AG04450 (cell line): ENCODE measurements at regions not wholly inside any gene's neighbourhood (a gene's known extent, or its start where the extent isn't known, plus 50 kb on each side); places are given as distances from the start of the nearest gene placed in this dataset.

Experiments
- CTCF ChIA-PET: fragments of 300-600, 350-600 bp; formaldehyde crosslinking; extraction: SDS; loops from one replicate; lab custom pipeline; 2022; ENCODE audit warnings: antibody characterized with exemption, inconsistent platforms; lab: Charles Lee
- POLR2A ChIA-PET: fragments of 350-600 bp; formaldehyde crosslinking; extraction: SDS; loops from one replicate; lab custom pipeline; 2021; ENCODE audit warnings: antibody characterized with exemption, inconsistent platforms; lab: Yijun Ruan, JAX
- DNase-seq: peaks from one replicate; pipeline ENCODE4 v3.0.0-alpha.2; 2011; ENCODE audit warnings: low read depth, low spot score
- H3K27ac ChIP-seq: one replicate; pipeline ENCODE4 v1.5.1; 2012; ENCODE audit warnings: low read depth, low read length, control low read depth
- H3K27me3 ChIP-seq: one replicate; pipeline ENCODE4 v1.6.0; 2012; ENCODE audit warnings: low read length; ENCODE audit not compliant: control insufficient read depth, insufficient read depth
- H3K4me3 ChIP-seq: 2 replicates; pipeline ENCODE4 v1.5.1; 2011; ENCODE audit warnings: mild to moderate bottlenecking, low read depth, low read length, control low read depth
- H3K9me3 ChIP-seq: 2 replicates; pipeline ENCODE4 v1.5.1; 2012; ENCODE audit warnings: low read length; ENCODE audit not compliant: control insufficient read depth, insufficient read depth
- TF ChIP-seq, protein P1 (sequence below): IDR thresholded peaks from 2 replicates; pipeline ENCODE4 v1.5.1; 2011; ENCODE audit warnings: low read depth, low read length, control low read depth, inconsistent platforms

DNA sequence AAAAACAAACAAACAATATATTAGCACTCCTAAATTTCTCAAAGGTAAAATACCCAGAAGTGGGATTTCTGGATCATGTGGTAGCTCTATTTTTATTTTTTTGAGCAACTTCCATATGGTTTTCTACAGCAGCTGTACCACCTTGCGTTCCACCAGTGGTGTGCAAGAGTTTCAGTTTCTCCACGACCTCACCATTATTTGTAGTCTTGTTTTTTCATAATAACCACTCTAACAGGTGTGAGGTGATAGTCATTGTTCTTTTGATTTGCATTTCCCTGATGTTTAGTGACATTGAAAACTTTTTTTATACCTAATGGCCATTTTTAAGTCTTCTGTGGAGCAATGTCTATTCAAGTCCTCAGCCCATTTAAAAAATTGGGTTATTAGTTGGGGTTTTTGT, 127.3 kb upstream of the SLC38A2 start:
- Histone ChIP-seq H3K27me3 (no peaks in the 10 kb centered on the region), H3K9me3 (no peaks in the 10 kb centered on the region), H3K27ac (no peak overlapping the region), H3K4me3 (no peak overlapping the region)
- ChIA-PET POLR2A (no interaction called here), CTCF (no interaction called here)
- no peak for DNase-seq
- TF ChIP-seq, protein P1, sequence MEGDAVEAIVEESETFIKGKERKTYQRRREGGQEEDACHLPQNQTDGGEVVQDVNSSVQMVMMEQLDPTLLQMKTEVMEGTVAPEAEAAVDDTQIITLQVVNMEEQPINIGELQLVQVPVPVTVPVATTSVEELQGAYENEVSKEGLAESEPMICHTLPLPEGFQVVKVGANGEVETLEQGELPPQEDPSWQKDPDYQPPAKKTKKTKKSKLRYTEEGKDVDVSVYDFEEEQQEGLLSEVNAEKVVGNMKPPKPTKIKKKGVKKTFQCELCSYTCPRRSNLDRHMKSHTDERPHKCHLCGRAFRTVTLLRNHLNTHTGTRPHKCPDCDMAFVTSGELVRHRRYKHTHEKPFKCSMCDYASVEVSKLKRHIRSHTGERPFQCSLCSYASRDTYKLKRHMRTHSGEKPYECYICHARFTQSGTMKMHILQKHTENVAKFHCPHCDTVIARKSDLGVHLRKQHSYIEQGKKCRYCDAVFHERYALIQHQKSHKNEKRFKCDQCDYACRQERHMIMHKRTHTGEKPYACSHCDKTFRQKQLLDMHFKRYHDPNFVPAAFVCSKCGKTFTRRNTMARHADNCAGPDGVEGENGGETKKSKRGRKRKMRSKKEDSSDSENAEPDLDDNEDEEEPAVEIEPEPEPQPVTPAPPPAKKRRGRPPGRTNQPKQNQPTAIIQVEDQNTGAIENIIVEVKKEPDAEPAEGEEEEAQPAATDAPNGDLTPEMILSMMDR, result no peak

- Histone ChIP-seq H3K27ac (no peak overlapping the region), H3K9me3 (no peaks in the 10 kb centered on the region), H3K27me3 (no peaks in the 10 kb centered on the region), H3K4me3 (no peak overlapping the region)
- no peak for DNase-seq
- TF ChIP-seq, protein P1, result no peak
- CTCF ChIA-PET, result interaction anchor here (0.6 kb wide), 1 partner anchor 311 kb away, joined by 3 read pairs; no protein-coding TSS in a partner anchor
- POLR2A ChIA-PET, result no interaction called here
Observed at GRCh38 chr12:46499226-46499625, 126.7 kb upstream of the SLC38A2 start.

DNA sequence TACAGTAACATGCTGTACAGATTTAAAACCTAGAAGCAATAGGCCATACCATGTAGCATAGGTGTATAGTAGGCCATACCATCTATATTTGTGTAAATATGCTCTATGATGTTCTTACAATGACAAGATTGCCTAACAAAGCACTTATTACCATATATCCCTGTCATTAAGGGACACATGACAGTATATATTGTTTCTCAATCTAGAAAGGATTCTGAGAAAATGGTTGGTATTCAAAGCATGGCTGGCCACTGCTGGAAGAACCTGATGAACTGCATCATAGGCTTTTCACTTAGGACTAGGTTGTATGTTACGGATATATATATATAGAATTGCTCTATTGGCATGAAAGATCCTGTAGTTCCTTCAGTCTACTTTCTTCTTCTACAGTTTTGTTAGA, 125.2 kb upstream of the SLC38A2 start:
- H3K4me3 ChIP-seq, result no peak overlapping the region
- no peak overlapping the region for H3K27ac ChIP-seq
- POLR2A ChIA-PET, result no interaction called here
- TF ChIP-seq, protein P1, result no peak
- H3K27me3 ChIP-seq, result no peaks in the 10 kb centered on the region
- H3K9me3 ChIP-seq, result no peaks in the 10 kb centered on the region
- CTCF ChIA-PET, result no interaction called here
- DNase-seq, result no peak

DNA sequence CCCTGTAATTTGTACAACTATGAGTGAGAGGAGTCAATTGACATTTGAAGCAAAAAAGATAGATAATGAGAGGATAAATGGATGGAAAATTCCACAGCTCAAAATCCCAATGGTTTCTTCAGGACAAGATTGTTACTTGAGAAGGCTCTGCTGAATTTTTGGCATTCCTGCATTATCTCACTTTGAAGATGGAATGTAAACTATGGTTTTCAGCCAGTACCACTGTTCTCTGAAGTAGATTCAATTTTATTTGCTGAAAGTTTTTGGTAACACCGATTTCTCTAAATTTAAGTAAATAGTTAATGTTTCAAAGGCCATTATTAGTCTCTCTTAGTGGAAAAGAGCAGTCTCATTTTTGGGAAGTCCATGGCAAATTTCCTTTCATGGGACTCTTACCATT, 121.9 kb upstream of the SLC38A2 start:
- Histone ChIP-seq H3K27me3 (no peaks in the 10 kb centered on the region), H3K9me3 (no peaks in the 10 kb centered on the region), H3K4me3 (no peak overlapping the region), H3K27ac (no peak overlapping the region)
- TF ChIP-seq, protein P1, result no peak
- ChIA-PET CTCF (interaction anchor here (0.6 to 1.8 kb wide), 3 partner anchors 11 to 527 kb away, joined by 3 read pairs; no protein-coding TSS in a partner anchor), POLR2A (interaction anchor here (1.0 to 1.3 kb wide), 4 partner anchors 28 to 111 kb away, joined by 3 read pairs; no protein-coding TSS in a partner anchor)
- peak; percentile 67 for DNase-seq

- DNase-seq, result no peak
- H3K27ac ChIP-seq, result no peak overlapping the region
- ChIA-PET CTCF (interaction anchor here (0.6 to 1.8 kb wide), 4 partner anchors 10 to 528 kb away, joined by 3 read pairs; no protein-coding TSS in a partner anchor), POLR2A (interaction anchor here (1.0 to 2.4 kb wide), 5 partner anchors 28 to 110 kb away, joined by 3 to 10 read pairs (median 3); no protein-coding TSS in a partner anchor)
- TF ChIP-seq, protein P1, result no peak
- H3K27me3 ChIP-seq, result no peaks in the 10 kb centered on the region
- no peaks in the 10 kb centered on the region for H3K9me3 ChIP-seq
- no peak overlapping the region for H3K4me3 ChIP-seq
Observed at GRCh38 chr12:46493834-46494181, 121.2 kb upstream of the SLC38A2 start.
